Right lobe of liver (tissue), 6 donors: ENCODE measurements at regions not wholly inside any gene's neighbourhood (a gene's known extent, or its start where the extent isn't known, plus 50 kb on each side); places are given as distances from the start of the nearest gene placed in this dataset.

Source experiments
- ATAC-seq, 4 donors: fragments of 200-7000 bp; cut with Tn5 transposase; one replicate each; pipeline ENCODE4 v1.9.1; 2020; ENCODE audit warnings: mild to moderate bottlenecking in 4 of 4, moderate library complexity in 4 of 4
- DNase-seq, 3 donors: peaks; one replicate each; pipeline ENCODE4 v3.0.0-alpha.2; 2020
- H3K27ac ChIP-seq, 3 donors: fragments of 200-600 bp; one replicate each; pipeline ENCODE4 v1.8.0; 2022
- H3K27me3 ChIP-seq, 2 donors: fragments of 200-600 bp; one replicate each; pipeline ENCODE4 v1.8.0; 2022
- H3K36me3 ChIP-seq, 4 donors: fragments of 200-600 bp; sonication (generic) in 1 of 4; one replicate each; pipeline versions ENCODE4 v1.5.1 to v1.8.0; 2017 to 2022; ENCODE audit warnings: control low read depth in 1 of 4
- H3K4me1 ChIP-seq, 4 donors: fragments of 200-600 bp; sonication (generic) in 1 of 4; one replicate each; pipeline versions ENCODE4 v1.5.1 to v1.8.0; 2017 to 2022; ENCODE audit warnings: control low read depth in 1 of 4
- H3K4me3 ChIP-seq, 3 donors: fragments of 200-600 bp; one replicate each; pipeline ENCODE4 v1.8.0; 2022
- H3K9me3 ChIP-seq, 4 donors: fragments of 200-600 bp; sonication (generic) in 1 of 4; one replicate each; pipeline versions ENCODE4 v1.5.1 to v1.8.0; 2017 to 2022; ENCODE audit warnings: control low read depth in 1 of 4
- CTCF ChIP-seq, 4 donors: fragments of 200-600 bp in 3 of 4; fragments of 450-650 bp in 1 of 4; IDR thresholded peaks; one replicate each; pipeline versions ENCODE4 v1.5.1 to v1.8.0; 2016 to 2022; ENCODE audit warnings: antibody characterized with exemption in 4 of 4, mild to moderate bottlenecking in 2 of 4
- POLR2A ChIP-seq: fragments of 450-650 bp; IDR thresholded peaks from one replicate; pipeline ENCODE4 v1.6.1; 2017; ENCODE audit warnings: antibody characterized with exemption, mild to moderate bottlenecking
- whole genome bisulfite sequencing: methylation state at CpG from one replicate; pipeline ENCODE4 v1.1.6; 2018; ENCODE audit warnings: low coverage, low lambda C conversion rate; ENCODE audit not compliant: insufficient coverage; ENCODE audit errors: missing lambda C conversion rate; 5-methylcytosine and 5-hydroxymethylcytosine counted together
- intact Hi-C, 2 donors: fragments of 100-400 bp; cut with DNase I; formaldehyde crosslinking; loops; one replicate each; pipeline versions ENCODE4 v1.11.2 to v1.14.1; 2022
- donor health status: DM: no; HTN: yes; CAD: no.
- donor health status: DM: no; HTN: no; CAD: no.
- donor health status: DM: no; HTN: no; CAD: no.
- donor health status: DM: no; HTN: yes; CAD: no.
- donor health status: DM: no; HTN: yes; CAD: no.

GRCh38 chr3:151552589-151552988 lies 91.7 kb upstream of the IGSF10 start:
- no peak for ATAC-seq
- no peaks in the 10 kb centered on the region for H3K4me1 ChIP-seq
- 61% methylated on average over 2 of the region's 2 CpGs for WGBS

GRCh38 chr3:151550642-151551041 lies 89.8 kb upstream of the IGSF10 start:
- H3K4me1 ChIP-seq: no peaks in the 10 kb centered on the region
- no peaks in the 10 kb centered on the region for H3K9me3 ChIP-seq
- TF ChIP-seq POLR2A: no peak
- no peak for TF ChIP-seq CTCF (IDR thresholded peaks at IDR 0.05)
- H3K27ac ChIP-seq: no peak overlapping the region
- H3K4me3 ChIP-seq: no peak overlapping the region
- no peak for ATAC-seq
- H3K36me3 ChIP-seq: no peaks in the 10 kb centered on the region
- WGBS: 82% methylated on average over 5 of the region's 5 CpGs
- intact Hi-C loops: no loop called here
- H3K27me3 ChIP-seq: no peaks in the 10 kb centered on the region
- no peak for DNase-seq

More at GRCh38 chr3:151552589-151552988, 91.7 kb upstream of the IGSF10 start:
- no peak for DNase-seq
- Histone ChIP-seq H3K27me3 (no peaks in the 10 kb centered on the region), H3K27ac (no peak overlapping the region), H3K9me3 (no peaks in the 10 kb centered on the region), H3K4me3 (no peak overlapping the region), H3K36me3 (no peaks in the 10 kb centered on the region)
- TF ChIP-seq POLR2A (no peak), CTCF (IDR thresholded peaks at IDR 0.05) (no peak)
- intact Hi-C loops: no loop called here

GRCh38 chr3:151550025-151550618 lies 89.3 kb upstream of the IGSF10 start:
- H3K27me3 ChIP-seq: no peaks in the 10 kb centered on the region
- no peak for DNase-seq
- ATAC-seq: no peak
- 73% methylated on average over 4 of the region's 4 CpGs for WGBS
- H3K9me3 ChIP-seq: no peaks in the 10 kb centered on the region
- H3K4me1 ChIP-seq: no peaks in the 10 kb centered on the region
- H3K4me3 ChIP-seq: no peak overlapping the region
- intact Hi-C loops: no loop called here
- H3K36me3 ChIP-seq: no peaks in the 10 kb centered on the region
- TF ChIP-seq CTCF (IDR thresholded peaks at IDR 0.05) (no peak), POLR2A (no peak)
- H3K27ac ChIP-seq: no peak overlapping the region

GRCh38 chr3:151548195-151548594 lies 87.3 kb upstream of the IGSF10 start:
- TF ChIP-seq POLR2A: no peak
- TF ChIP-seq CTCF (IDR thresholded peaks at IDR 0.05): no peak
- intact Hi-C loops: no loop called here

GRCh38 chr3:151544164-151544548 lies 83.3 kb upstream of the IGSF10 start:
- Histone ChIP-seq H3K27me3 (no peaks in the 10 kb centered on the region), H3K9me3 (no peaks in the 10 kb centered on the region), H3K27ac (no peak overlapping the region)

More at GRCh38 chr3:151548195-151548594, 87.3 kb upstream of the IGSF10 start:
- H3K36me3 ChIP-seq: no peaks in the 10 kb centered on the region
- no peak overlapping the region for H3K4me3 ChIP-seq
- no peaks in the 10 kb centered on the region for H3K27me3 ChIP-seq
- no peaks in the 10 kb centered on the region for H3K9me3 ChIP-seq
- no peak for ATAC-seq
- DNase-seq: no peak
- no peaks in the 10 kb centered on the region for H3K4me1 ChIP-seq
- 71% methylated on average over 2 of the region's 2 CpGs for WGBS
- no peak overlapping the region for H3K27ac ChIP-seq

More at GRCh38 chr3:151544164-151544548, 83.3 kb upstream of the IGSF10 start:
- Histone ChIP-seq H3K4me1 (no peaks in the 10 kb centered on the region), H3K4me3 (no peak overlapping the region), H3K36me3 (no peaks in the 10 kb centered on the region)
- TF ChIP-seq POLR2A: no peak
- TF ChIP-seq CTCF (IDR thresholded peaks at IDR 0.05): no peak
- no peak for DNase-seq
- no peak for ATAC-seq
- intact Hi-C loops: no loop called here
